ENCODE measurements at regions not wholly inside any gene's neighbourhood (a gene's known extent, or its start where the extent isn't known, plus 50 kb on each side); places are given as distances from the start of the nearest gene placed in this dataset.

DNA sequence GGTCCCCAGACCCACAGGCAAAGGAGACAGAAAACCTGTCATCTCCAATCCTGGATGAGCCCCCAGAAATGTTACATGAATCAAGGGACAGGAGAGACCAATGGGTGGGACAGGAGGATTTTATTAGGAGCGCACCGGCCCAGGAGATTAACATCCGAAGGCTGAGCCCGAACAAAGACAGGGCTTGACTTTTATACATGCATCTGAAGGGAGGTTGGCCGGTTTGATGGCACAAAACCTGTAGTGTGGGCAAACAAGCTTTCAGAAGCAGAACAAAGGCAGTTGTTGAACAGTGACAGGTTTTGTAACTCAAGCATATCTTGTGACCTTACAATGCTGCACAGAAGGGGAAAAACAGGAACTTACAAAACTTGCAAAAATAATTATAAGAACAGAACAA, 83.9 kb upstream of the GPR6 start:
- TF ChIP-seq TCF7 (CRISPR knock-in tag; IDR thresholded peaks at IDR 0.05; ENCODE audit: low read depth) (no peak), PRRX2 (CRISPR knock-in tag; IDR thresholded peaks at IDR 0.05) (no peak), JUN (CRISPR knock-in tag; IDR thresholded peaks at IDR 0.05) (no peak), NFYB (CRISPR knock-in tag; conservative IDR thresholded peaks at IDR 0.05; ENCODE audit: low read depth) (no peak), ZBTB21 (CRISPR knock-in tag; IDR thresholded peaks at IDR 0.05; ENCODE audit: borderline replicate concordance) (no peak)
- TF ChIP-seq, protein P1, sequence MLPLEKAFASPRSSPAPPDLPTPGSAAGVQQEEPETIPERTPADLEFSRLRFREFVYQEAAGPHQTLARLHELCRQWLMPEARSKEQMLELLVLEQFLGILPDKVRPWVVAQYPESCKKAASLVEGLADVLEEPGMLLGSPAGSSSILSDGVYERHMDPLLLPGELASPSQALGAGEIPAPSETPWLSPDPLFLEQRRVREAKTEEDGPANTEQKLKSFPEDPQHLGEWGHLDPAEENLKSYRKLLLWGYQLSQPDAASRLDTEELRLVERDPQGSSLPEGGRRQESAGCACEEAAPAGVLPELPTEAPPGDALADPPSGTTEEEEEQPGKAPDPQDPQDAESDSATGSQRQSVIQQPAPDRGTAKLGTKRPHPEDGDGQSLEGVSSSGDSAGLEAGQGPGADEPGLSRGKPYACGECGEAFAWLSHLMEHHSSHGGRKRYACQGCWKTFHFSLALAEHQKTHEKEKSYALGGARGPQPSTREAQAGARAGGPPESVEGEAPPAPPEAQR (CRISPR knock-in tag; IDR thresholded peaks at IDR 0.05) = no peak
- POLR2A ChIA-PET = no interaction called here
- Mint-ChIP-seq H3K27me3 (ENCODE audit: low read depth) (peaks cover 4% of the 10 kb centered on the region), H3K4me3 (no peak overlapping the region), H3K36me3 (peaks cover 40% of the 10 kb centered on the region), H3K4me1 (peaks cover 51% of the 10 kb centered on the region), H3K9me3 (peaks cover 52% of the 10 kb centered on the region), H3K27ac (no peak overlapping the region)
- no peak for ATAC-seq
- CTCF ChIA-PET = no interaction called here
- no peak for DNase-seq (ENCODE audit: low spot score)

DNA sequence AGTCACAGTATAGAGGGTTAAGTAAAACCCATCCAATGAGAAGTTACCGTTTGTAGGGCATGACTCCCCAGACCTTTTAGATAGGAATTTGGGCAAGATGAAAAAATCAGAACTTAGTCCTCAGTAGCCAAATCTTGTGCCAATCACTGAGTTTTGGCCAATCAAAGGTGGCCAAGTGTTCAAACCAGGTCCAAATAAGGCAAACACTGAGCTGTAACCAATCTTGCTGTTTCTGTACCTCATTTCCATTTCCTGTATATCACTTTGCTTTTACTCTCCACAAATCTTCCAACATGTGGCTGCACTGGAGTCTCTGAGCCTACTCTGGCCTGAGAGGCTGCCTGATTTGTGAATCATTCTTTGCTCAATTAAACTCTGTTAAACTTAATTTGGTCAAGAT, 81.8 kb upstream of the GPR6 start:
- DNase-seq (ENCODE audit: low spot score) (no peak), ATAC-seq (no peak)
- POLR2A ChIA-PET = no interaction called here

More for the DNA sequence above, 81.8 kb upstream of the GPR6 start:
- peaks cover 40% of the 10 kb centered on the region for H3K36me3 Mint-ChIP-seq
- peaks cover 4% of the 10 kb centered on the region for H3K27me3 Mint-ChIP-seq (ENCODE audit: low read depth)
- peaks cover 50% of the 10 kb centered on the region for H3K9me3 Mint-ChIP-seq
- TF ChIP-seq MXD4 (CRISPR knock-in tag; IDR thresholded peaks at IDR 0.05; ENCODE audit: borderline replicate concordance) (no peak), NR1H2 (CRISPR knock-in tag; IDR thresholded peaks at IDR 0.05) (no peak), SMAD4 (CRISPR knock-in tag; IDR thresholded peaks at IDR 0.05) (no peak), ZBTB21 (CRISPR knock-in tag; IDR thresholded peaks at IDR 0.05; ENCODE audit: borderline replicate concordance) (no peak), OVOL2 (CRISPR knock-in tag; IDR thresholded peaks at IDR 0.05; ENCODE audit: borderline replicate concordance) (no peak)
- TF ChIP-seq, protein P2, sequence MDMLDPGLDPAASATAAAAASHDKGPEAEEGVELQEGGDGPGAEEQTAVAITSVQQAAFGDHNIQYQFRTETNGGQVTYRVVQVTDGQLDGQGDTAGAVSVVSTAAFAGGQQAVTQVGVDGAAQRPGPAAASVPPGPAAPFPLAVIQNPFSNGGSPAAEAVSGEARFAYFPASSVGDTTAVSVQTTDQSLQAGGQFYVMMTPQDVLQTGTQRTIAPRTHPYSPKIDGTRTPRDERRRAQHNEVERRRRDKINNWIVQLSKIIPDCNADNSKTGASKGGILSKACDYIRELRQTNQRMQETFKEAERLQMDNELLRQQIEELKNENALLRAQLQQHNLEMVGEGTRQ (CRISPR knock-in tag; IDR thresholded peaks at IDR 0.05) = no peak
- TF ChIP-seq, protein P1 (CRISPR knock-in tag; IDR thresholded peaks at IDR 0.05) = no peak
- TF ChIP-seq, protein P3, sequence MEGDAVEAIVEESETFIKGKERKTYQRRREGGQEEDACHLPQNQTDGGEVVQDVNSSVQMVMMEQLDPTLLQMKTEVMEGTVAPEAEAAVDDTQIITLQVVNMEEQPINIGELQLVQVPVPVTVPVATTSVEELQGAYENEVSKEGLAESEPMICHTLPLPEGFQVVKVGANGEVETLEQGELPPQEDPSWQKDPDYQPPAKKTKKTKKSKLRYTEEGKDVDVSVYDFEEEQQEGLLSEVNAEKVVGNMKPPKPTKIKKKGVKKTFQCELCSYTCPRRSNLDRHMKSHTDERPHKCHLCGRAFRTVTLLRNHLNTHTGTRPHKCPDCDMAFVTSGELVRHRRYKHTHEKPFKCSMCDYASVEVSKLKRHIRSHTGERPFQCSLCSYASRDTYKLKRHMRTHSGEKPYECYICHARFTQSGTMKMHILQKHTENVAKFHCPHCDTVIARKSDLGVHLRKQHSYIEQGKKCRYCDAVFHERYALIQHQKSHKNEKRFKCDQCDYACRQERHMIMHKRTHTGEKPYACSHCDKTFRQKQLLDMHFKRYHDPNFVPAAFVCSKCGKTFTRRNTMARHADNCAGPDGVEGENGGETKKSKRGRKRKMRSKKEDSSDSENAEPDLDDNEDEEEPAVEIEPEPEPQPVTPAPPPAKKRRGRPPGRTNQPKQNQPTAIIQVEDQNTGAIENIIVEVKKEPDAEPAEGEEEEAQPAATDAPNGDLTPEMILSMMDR (IDR thresholded peaks at IDR 0.05) = no peak
- TF ChIP-seq, protein P4, sequence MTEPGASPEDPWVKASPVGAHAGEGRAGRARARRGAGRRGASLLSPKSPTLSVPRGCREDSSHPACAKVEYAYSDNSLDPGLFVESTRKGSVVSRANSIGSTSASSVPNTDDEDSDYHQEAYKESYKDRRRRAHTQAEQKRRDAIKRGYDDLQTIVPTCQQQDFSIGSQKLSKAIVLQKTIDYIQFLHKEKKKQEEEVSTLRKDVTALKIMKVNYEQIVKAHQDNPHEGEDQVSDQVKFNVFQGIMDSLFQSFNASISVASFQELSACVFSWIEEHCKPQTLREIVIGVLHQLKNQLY (CRISPR knock-in tag; IDR thresholded peaks at IDR 0.05) = no peak
- TF ChIP-seq, protein P5, sequence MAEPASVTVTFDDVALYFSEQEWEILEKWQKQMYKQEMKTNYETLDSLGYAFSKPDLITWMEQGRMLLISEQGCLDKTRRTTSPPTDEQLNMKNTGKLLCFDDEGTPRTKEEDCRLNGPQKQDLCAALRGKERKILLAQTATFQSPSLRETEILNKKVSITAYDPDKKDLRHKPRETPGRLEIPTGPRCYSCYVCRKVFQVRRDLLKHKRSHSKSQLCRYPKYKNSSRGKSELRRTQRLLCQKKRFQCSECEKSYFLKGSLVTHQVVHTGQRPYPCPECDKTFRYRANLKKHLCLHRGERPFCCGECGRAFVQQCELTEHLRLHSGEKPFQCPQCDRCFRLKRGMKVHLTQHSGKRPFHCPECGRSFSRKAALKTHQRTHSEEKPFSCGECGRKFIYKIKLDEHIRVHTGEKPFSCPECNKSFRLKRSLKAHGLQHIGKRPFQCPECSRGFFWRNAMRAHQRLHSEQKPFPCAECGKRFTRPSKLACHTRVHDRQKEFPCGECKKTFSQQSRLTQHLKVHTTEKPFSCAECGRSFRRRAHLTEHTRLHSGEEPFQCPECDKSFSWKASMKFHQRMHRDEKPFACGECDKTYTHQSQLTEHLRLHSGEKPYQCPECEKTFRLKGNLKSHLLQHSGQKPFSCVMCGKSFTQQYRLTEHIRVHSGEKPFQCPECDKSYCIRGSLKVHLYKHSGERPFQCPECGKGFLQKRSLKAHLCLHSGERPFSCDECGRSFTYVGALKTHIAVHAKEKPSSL (CRISPR knock-in tag; conservative IDR thresholded peaks at IDR 0.05) = no peak
- TF ChIP-seq, protein P6, sequence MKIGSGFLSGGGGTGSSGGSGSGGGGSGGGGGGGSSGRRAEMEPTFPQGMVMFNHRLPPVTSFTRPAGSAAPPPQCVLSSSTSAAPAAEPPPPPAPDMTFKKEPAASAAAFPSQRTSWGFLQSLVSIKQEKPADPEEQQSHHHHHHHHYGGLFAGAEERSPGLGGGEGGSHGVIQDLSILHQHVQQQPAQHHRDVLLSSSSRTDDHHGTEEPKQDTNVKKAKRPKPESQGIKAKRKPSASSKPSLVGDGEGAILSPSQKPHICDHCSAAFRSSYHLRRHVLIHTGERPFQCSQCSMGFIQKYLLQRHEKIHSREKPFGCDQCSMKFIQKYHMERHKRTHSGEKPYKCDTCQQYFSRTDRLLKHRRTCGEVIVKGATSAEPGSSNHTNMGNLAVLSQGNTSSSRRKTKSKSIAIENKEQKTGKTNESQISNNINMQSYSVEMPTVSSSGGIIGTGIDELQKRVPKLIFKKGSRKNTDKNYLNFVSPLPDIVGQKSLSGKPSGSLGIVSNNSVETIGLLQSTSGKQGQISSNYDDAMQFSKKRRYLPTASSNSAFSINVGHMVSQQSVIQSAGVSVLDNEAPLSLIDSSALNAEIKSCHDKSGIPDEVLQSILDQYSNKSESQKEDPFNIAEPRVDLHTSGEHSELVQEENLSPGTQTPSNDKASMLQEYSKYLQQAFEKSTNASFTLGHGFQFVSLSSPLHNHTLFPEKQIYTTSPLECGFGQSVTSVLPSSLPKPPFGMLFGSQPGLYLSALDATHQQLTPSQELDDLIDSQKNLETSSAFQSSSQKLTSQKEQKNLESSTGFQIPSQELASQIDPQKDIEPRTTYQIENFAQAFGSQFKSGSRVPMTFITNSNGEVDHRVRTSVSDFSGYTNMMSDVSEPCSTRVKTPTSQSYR (CRISPR knock-in tag; IDR thresholded peaks at IDR 0.05) = no peak
- TF ChIP-seq, protein P7, sequence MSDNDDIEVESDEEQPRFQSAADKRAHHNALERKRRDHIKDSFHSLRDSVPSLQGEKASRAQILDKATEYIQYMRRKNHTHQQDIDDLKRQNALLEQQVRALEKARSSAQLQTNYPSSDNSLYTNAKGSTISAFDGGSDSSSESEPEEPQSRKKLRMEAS (CRISPR knock-in tag; IDR thresholded peaks at IDR 0.05) = no peak
- no peak overlapping the region for H3K27ac Mint-ChIP-seq
- CTCF ChIA-PET = interaction anchor here (1.2 kb wide), 1 partner anchor 143 kb away, joined by 3 read pairs; no protein-coding TSS in a partner anchor
- H3K4me1 Mint-ChIP-seq = peaks cover 50% of the 10 kb centered on the region
- no peak overlapping the region for H3K4me3 Mint-ChIP-seq

Measured in WTC11 (cell line).